CD4-positive, alpha-beta T cell treated with Interleukin-15 for 4 hours (primary cell): ENCODE measurements at regions not wholly inside any gene's neighbourhood (a gene's known extent, or its start where the extent isn't known, plus 50 kb on each side); places are given as distances from the start of the nearest gene placed in this dataset.
"Not testable (repeated sequence)": the region's sequence is repeated elsewhere in the genome, so short reads cannot be mapped to it uniquely, and the experiment has no call there.

Experiments
- DNase-seq: peaks from one replicate; pipeline ENCODE4 v3.0.0-alpha.2; 2020; ENCODE audit warnings: low spot score

DNA sequence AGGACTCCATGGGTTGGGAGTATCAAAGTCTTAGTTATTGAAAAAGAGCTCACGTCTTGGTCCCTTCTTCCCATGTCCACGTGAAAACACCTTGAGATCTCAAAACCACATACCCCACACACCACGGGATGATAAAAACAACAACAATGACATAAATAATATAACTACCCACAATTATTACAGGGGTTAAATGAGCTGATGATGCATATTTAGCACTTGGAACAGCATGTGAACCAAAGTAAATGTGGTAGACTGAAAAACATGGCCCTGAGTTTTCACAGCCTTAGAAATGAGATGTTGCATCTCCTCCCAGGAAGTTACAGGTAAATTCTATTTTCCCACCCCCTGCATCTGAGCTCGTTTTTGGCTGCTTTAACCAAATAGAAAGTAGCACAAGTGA, 208.9 kb downstream of the C16orf95 start:
- no peak for DNase-seq

GRCh38 chr16:87108941-87109340, 208.3 kb downstream of the C16orf95 start:
- DNase-seq, result no peak

- DNase-seq, result no peak
These were observed 202.4 kb downstream of the C16orf95 start for GRCh38 chr16:87114832-87115231.

GRCh38 chr16:87115646-87116045, 201.5 kb downstream of the C16orf95 start:
- no peak for DNase-seq

DNA sequence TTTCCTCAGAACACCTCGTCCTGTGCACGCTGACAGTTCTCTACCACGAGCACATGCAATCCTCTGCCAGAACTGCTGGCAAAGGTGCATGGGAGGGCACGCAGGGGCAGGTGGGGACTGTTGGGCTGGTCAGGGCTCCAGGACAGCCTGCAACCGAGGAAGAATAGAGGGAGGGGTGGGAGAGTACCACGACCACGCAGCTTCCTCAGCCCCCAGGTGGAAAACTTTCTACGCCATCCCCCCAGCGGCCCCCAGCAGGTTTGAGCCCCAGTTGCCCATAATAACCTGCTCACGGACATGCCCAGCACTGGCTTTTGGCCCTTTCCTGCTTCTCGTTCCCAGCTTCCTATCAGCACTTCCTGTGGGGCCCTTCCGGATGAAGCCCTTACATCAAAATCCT, 199.3 kb downstream of the C16orf95 start:
- DNase-seq, result no peak

GRCh38 chr16:87119168-87119567, 198.0 kb downstream of the C16orf95 start:
- no peak for DNase-seq

DNA sequence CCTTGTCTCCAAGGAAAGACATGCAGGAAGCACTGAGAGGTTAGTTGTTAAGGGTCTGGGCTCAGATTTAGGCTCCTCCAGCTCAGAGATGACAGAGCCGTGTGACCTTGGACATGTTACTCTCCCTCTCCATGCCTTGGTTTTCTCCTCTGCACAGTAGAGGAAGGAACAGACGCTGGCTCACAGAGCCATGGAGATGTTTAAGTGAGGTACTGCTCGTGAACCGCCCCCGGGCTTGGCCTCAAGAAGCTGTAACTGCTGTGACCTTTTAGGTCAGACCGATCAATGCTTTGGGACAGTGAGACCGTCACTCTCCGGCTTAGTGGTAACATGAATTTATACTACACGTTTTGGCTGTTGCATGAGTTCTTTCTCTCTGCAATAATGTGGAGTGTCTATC, 197.4 kb downstream of the C16orf95 start:
- no peak for DNase-seq

DNA sequence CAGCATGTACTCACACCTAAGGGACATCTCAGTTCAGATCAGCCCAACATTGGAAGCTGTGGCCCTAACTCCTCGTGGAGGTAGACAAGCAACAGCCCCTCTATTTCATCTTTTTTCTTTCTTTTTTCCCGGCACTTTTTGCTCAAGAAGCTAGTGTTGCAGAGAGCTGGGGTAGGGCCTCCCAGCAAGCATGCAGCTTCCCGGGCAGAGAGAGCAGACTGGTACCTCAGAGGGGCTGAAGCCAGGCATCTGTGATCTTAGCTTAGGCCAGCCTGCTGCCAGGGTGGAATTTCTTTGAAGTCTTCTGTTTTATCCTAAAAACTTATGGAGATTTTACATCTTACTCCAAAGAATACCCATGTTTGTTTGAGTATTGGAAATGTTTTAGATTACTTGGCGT, 195.4 kb downstream of the C16orf95 start:
- no peak for DNase-seq

DNA sequence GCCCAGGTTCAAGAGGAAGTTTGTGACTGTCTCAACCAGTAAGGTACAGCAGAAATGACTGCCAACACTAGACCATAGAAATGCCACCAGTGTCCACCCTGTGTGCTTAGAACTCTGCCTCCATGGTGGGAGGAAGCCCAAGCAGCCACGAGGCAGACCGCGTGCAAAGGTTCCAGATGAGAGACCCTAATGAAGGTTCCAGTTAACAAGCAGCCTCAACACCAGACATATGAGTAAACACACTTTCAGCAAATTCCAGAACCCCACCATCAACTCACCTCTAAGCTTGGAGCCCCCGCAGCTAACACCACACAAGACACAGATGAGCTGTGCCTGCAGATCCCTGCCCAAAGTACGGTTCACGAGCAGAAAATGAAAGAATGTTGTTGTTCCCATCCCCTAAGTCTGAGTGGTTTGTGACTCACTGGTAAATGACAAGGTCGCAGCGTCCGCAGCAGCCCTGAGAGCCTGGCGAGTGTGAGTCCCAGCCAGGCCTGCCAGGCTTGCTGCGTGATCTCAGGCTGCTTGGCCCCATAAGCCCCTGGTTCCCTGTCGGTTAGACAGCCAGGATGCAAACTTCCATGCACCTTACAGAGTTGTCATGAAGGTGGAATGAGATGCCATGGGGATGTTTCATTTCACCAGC, 193.7 kb downstream of the C16orf95 start:
- DNase-seq, result no peak

GRCh38 chr16:87124405-87124804, 192.8 kb downstream of the C16orf95 start:
- not testable (repeated sequence) for DNase-seq

DNA sequence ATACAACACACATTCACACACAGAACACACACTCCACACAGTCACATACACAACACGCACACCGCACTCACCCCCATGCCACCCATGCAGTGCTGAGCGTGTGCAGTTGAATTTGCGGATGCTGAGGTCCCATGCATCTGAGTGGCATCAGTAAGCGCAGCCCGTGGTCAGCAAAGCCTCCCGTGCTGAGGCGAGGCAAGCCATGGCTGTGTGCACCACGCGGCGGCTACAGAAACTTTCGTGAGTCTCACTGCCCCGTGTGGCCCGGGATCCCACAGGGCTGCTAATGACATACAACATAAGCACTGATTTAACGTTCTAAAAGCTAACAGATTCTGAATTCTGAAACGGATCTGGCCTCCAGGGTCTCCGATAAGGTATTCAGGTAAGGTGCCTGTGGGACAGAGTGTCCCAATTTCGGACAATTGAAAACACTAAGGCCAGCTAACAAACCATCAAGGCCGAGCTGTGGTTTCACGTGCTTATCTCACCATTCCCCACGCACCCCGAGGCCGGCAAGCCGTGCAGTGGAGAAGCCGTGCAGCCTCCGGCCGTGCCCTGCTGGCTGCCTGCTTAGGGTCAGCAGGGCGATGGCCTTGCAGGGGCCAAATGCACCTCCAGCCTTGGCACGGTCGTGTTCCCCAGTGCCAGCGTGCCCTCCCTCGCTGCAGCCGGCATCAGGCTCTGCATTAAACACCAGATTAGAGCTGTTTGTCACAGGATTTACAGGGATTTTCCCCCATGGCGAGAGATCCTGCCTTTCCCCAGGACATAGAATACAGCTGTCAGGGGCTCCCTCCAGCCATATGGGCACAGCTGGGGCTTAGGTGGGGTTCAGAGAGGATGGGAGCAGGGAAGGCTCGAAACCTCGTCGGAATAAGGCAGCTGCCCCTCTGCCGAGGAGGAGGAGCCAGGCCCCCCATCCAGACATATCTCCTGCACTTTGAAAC, 191.7 kb downstream of the C16orf95 start:
- no peak for DNase-seq

DNA sequence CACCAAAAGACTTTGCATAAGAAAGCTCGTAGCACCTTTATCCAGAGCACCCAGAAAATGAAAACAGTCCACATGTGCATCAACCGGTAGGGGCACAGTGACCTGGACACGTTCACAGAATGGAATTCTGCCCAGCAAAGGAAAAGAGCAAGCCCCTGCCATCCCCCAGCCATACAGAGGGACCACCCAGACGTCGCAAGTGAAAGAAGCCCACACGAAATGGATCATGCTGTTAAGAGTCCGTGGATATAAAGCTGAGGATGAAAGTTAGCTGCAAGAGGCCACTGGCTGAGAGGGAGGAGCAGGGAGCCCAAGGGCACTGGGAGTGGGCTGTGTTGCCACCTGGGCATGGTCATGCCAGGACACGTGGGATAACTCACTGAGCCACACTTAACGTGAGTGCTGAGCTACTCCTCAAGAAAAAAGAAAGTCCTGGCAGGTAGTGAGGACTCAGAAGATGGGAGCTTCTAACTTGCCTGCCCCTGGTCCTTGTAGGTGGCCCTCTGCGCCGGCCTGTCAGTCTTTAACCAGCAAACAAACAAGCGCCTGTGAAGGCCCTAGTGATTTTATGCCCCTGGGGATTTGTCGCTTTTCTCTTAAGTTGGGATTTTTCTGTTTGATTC, 190.7 kb downstream of the C16orf95 start:
- no peak for DNase-seq

GRCh38 chr16:87127061-87127765, 190.0 kb downstream of the C16orf95 start:
- no peak for DNase-seq

DNA sequence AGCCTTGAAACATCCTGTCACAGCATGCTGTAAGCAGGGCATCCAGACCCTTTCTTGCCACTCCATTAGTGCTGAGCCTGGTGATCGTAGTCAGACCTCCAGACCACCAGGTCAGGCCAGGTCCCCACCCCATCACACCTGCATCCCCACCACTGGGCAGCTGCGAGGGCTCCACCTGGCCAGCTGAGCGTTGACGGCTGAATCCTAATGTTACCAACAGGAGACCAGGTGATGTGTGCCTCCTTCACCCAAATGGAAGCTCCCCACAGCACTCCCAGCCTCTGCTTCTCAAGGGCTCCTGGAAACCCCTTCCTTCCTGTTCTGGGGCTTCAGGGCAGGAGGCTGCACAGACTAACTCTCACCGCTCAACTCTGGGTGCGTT, 189.4 kb downstream of the C16orf95 start:
- DNase-seq, result no peak

DNA sequence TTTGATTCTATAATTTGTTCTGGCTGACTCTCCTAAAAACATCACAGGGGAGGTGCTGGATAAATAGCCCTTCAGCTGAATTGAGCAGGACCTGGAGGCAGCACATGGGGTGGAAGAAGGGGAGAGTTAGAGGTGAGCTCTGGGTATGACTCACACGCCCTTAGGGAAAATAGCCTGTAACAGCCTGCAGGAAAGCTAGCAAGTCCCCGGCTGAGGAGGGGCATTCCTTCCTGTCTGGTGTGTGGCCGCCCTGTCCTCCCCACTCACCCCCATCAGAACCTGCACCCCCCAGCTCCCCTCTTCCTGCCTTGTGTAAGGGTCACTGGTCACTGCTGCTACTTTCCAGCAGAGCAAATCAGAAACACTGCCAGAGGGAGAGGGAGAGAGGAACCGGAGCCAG, 187.4 kb downstream of the C16orf95 start:
- DNase-seq, result no peak

DNA sequence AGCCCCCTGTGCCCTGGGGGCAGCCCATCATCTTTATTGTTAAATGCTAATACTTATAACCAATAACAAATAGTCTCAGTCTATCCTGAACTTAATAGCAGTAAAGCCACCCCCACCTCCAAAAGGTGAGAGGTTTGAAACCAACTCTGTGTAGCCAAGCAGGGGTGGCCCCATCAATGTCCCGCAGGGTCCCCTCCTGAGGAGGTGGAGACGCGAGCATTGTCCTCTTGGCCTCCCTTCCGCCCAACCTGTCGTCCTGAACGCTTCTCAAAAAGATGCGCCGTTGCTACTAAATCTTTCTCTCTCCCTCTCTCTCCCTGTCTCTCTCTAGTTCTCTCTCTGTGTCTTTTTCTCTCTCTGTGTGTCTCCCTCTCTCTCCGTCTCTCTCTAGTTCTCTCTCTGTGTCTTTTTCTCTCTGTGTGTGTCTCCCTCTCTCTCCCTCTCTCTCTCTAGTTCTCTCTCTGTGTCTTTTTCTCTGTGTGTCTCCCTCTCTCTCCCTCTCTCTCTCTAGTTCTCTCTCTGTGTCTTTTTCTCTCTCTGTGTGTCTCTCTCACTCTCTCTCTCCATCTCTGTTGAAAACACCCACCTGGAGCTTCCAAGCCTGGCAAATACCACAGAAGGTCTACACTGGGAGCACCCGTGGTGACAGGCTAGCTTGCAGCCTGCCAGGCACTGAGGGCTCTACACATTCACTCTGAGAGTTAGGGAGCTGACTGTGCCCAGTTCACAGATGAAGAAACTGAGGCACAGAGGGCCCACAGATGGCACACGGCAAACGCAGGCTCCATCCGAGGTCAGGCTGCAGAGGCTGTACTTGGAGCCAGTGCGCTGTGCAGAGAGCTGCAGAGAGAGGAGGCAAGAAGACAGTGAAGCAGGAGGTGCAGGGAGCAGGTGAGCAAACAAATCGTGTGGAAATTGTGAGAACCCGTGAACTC, 185.9 kb downstream of the C16orf95 start:
- DNase-seq, result no peak

- no peak for DNase-seq
These were observed 185.2 kb downstream of the C16orf95 start for GRCh38 chr16:87131996-87132345.

DNA sequence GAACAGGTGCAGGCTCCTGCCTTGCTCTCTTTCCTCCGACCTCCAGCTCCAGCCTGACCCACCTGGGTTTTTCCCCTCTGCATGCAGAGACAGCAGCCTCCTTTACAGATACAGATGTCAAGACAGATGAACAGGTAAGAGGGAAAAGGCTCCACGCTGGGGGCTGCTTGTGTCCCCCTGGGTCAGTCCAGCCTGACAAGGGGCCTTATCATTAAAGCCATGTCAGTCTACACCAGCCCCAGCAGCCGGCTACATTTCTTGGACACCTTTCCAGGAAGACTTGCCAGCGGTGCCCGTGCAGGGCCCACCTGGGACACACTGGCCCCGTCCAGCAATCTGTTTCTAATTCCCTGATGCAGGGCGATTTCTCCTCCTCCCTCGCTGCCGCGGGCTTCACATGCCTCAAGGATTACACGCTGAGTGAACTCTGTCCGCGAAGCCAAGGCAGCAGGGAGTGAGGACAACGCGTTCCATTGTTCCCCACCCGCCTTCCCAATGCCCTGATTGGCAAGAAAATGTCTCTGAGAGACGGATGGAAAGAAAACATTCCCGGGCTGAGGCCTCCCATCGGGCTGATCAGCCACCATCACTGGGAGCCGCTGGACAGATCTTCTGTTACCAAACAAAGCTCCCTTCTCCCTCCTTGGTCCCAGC, 184.7 kb downstream of the C16orf95 start:
- DNase-seq, result no peak

- DNase-seq, result no peak
These were observed 183.9 kb downstream of the C16orf95 start for GRCh38 chr16:87133112-87133850.

DNA sequence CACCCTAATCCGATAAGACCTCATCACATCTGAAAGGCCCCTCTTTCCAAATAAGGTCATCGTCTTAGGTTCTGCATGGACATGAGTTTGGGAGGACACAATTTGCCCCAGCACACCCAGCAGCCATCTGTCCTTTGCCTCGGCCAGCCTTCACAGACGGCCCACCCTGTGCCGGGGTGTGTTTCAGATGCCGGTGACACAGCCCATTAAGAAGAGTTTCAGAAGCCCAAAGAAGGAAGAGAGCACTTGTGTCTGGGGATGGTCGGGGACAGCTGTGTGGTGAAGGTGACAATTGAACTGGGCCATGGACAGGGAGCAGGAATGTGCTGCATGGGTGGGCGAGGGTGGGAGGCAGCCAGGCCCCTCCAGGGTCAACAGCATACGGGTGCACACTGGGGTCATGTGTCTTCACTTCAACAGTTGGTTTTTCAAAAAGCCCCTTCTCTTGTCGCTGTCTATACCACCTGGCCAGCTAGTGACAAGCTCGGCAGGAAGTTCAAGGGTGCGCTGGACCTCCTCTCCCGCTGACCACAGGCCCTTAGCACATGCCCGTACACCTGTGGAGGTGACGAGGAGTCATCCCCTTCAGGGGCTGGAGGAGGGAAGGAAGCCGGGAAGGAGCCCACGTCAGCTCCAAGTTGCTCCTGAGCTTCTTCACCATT, 183.1 kb downstream of the C16orf95 start:
- DNase-seq, result no peak
